GM12891 (cell line): ENCODE measurements at regions not wholly inside any gene's neighbourhood (a gene's known extent, or its start where the extent isn't known, plus 50 kb on each side); places are given as distances from the start of the nearest gene placed in this dataset.
A peak's percentile ranks its signal among the peaks of the same experiment; 100 is the strongest.

ENCODE experiments used
- DNase-seq: peaks from one replicate; pipeline ENCODE4 v3.0.0; 2011; ENCODE audit warnings: low spot score; ENCODE audit not compliant: insufficient read length
- FAIRE-seq: peaks from 2 replicates; lab custom pipeline; 2011; peaks lifted over from hg19 to GRCh38; lab: Jason Lieb, UNC
- PAX5 ChIP-seq: IDR thresholded peaks from 2 replicates; pipeline ENCODE4 v1.6.1; 2011; ENCODE audit warnings: low read length, moderate library complexity, mild to moderate bottlenecking; ENCODE audit not compliant: insufficient read depth, severe bottlenecking
- POLR2A ChIP-seq: IDR thresholded peaks from 2 replicates; pipeline ENCODE4 v1.6.1; 2011; ENCODE audit warnings: low read depth, low read length, control low read depth
- POLR2AphosphoS5 ChIP-seq: IDR thresholded peaks from 2 replicates; pipeline ENCODE4 v1.6.1; 2011; ENCODE audit warnings: low read depth, low read length, control low read depth
- POU2F2 ChIP-seq: IDR thresholded peaks from 2 replicates; pipeline ENCODE4 v1.6.1; 2011; ENCODE audit warnings: low read depth, mild to moderate bottlenecking, control low read depth, low read length, moderate library complexity
- SPI1 ChIP-seq: IDR thresholded peaks from 2 replicates; pipeline ENCODE4 v1.6.1; 2011; ENCODE audit warnings: low read depth, low read length, control low read depth
- TAF1 ChIP-seq: IDR thresholded peaks from 2 replicates; pipeline ENCODE4 v1.6.1; 2011; ENCODE audit warnings: low read depth, low read length, control low read depth

DNA sequence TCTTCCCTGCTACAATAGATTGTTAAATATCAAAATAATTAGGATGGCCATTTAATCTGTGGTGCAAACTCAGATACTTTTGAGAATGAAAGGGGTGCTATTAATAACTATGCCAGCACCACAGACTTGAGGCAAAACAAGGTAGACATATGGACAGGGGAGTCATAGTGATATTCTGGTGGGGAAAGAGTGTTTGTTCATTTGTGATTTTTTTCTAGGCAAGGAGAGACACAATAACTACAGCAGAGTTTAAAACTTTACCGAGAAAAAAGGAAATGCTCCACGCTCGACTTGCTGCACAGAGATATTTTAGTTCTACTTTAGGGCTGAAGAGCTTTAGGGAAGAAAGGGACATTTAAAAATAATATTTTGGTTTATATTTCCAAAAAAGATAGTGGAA, 611.2 kb upstream of the GRM7 start:
- DNase-seq (no peak), FAIRE-seq (no peak)
- TF ChIP-seq POLR2AphosphoS5 (no peak), SPI1 (peak; percentile 72; the same call in 1 of the 2 replicates)

- DNase-seq (peak; percentile 22), FAIRE-seq (peak; percentile 80)
- TF ChIP-seq POU2F2: no peak
- TF ChIP-seq SPI1: peak; percentile 98
Observed at GRCh38 chr3:6250167-6250566, 610.7 kb upstream of the GRM7 start.

GRCh38 chr3:6251612-6252400, 609.1 kb upstream of the GRM7 start:
- no peak for FAIRE-seq
- TF ChIP-seq POLR2A (no peak), TAF1 (no peak), SPI1 (no peak), PAX5 (no peak), POLR2AphosphoS5 (no peak), POU2F2 (no peak)
- DNase-seq: no peak

DNA sequence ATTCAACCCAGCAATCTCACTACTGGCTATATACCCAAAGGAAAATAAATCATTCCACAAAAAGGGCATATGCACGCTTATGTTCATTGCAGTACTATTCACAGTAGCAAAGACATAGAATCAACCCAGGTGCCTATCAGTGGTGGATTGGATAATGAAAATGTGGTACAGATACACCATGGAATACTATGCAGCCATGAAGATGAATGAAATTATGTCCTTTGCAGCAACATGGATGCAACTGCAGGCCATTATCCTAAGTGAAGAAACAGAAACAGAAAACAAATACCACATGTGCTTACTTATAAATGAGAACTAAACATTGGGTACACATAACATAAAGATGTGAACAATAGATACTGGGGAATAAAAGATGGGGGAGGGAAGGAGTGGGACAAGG, 606.4 kb upstream of the GRM7 start:
- DNase-seq (no peak), FAIRE-seq (no peak)
- TF ChIP-seq POU2F2: no peak
- no peak for TF ChIP-seq POLR2AphosphoS5
- TF ChIP-seq POLR2A: no peak
- no peak for TF ChIP-seq TAF1
- no peak for TF ChIP-seq PAX5
- TF ChIP-seq SPI1: no peak

GRCh38 chr3:6255229-6255628, 605.7 kb upstream of the GRM7 start:
- TF ChIP-seq TAF1 (no peak), PAX5 (no peak), POLR2A (no peak), POU2F2 (no peak), POLR2AphosphoS5 (no peak)
- DNase-seq: no peak
- no peak for FAIRE-seq

DNA sequence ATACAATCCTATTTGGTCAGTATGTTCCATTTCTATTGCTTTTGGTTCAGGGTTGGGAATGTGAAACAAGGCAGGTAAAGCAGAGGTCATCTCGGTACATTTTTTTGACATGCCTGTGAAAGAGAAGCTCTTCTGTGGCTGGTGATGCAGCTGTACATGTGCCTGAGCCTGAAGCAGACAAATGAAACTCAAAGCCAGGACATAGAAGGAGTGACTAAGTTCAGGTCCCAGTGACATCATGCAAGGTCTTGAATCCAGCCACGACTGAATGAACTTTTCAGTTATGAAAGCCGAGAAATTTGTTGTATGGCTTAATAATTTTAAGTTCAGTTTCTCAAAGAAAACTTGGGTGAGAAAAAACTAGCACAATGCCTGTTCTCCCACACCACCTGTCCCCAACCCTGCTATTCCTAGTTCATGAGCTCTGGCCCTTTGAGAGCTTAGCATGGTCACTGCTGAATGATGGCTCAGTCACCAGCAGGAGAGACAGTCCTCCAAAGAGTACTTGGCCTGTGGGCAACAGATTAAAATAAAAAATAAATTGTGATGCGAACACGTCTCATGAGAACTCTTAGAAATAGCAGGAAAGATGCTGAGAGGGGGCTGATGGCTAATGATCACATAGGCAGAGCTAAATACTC, 600.2 kb upstream of the GRM7 start:
- DNase-seq: no peak
- FAIRE-seq: no peak
- TF ChIP-seq TAF1: peak; percentile 19; the same call in 1 of the 2 replicates
- TF ChIP-seq POLR2AphosphoS5: no peak

GRCh38 chr3:6262010-6262409, 598.9 kb upstream of the GRM7 start:
- FAIRE-seq (no peak), DNase-seq (no peak)
- TF ChIP-seq PAX5 (no peak), SPI1 (no peak)

GRCh38 chr3:6264036-6264435, 596.9 kb upstream of the GRM7 start:
- TF ChIP-seq TAF1: no peak
- FAIRE-seq: no peak
- no peak for DNase-seq

GRCh38 chr3:6264906-6265305, 596.0 kb upstream of the GRM7 start:
- TF ChIP-seq POLR2A (no peak), SPI1 (no peak), POU2F2 (no peak), TAF1 (no peak), POLR2AphosphoS5 (no peak), PAX5 (no peak)
- DNase-seq (no peak), FAIRE-seq (no peak)

DNA sequence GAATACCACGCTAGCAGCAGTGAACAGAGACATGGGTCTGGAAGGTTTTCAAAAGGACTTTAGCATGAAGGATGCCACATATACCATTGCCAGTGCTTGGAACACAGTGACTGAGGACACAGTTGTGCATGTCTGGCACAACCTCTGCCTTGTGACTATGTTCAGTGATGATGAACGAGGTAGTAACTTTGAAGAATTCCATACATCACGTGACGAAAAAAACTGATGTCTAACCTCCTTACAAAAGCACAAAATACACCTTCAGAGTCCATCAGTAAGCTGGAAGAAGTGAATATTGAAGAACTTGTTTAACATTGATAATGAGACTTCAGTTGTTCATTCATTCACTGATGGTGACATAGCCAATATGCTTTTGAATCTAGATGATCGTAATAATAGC, 594.8 kb upstream of the GRM7 start:
- DNase-seq (no peak), FAIRE-seq (no peak)

GRCh38 chr3:6273878-6274277, 587.0 kb upstream of the GRM7 start:
- no peak for DNase-seq
- FAIRE-seq: no peak
- TF ChIP-seq POLR2A: no peak
- TF ChIP-seq SPI1: no peak
- no peak for TF ChIP-seq TAF1
- no peak for TF ChIP-seq POU2F2
- no peak for TF ChIP-seq PAX5
- no peak for TF ChIP-seq POLR2AphosphoS5

More for the DNA sequence above, 594.8 kb upstream of the GRM7 start:
- TF ChIP-seq TAF1 (no peak), POU2F2 (no peak)
